GM12878 (cell line): ENCODE measurements at regions not wholly inside any gene's neighbourhood (a gene's known extent, or its start where the extent isn't known, plus 50 kb on each side); places are given as distances from the start of the nearest gene placed in this dataset.

Experiments used
- ATAC-seq: fragments of 200-7000 bp; cut with Tn5 transposase; 3 replicates; pipeline ENCODE4 v1.9.1; 2020; ENCODE audit warnings: mild to moderate bottlenecking, moderate library complexity
- BruUV-seq: library from RNA; stranded (reverse); fragments of 400-500 nt; replicated peaks from 2 replicates; lab custom pipeline; 2021; lab: Mats Ljungman, UMichigan
- CTCF ChIA-PET: fragments of 300-600 bp; sonication (Branson Sonifier 250); formaldehyde crosslinking; extraction: SDS; loops from one replicate; lab custom pipeline; 2021; ENCODE audit warnings: inconsistent platforms; lab: Yijun Ruan, JAX
- POLR2A ChIA-PET: fragments of 350-600 bp; formaldehyde crosslinking; extraction: SDS; loops from one replicate; lab custom pipeline; 2021; ENCODE audit warnings: inconsistent platforms; lab: Charles Lee
- RAD21 ChIA-PET: fragments of 300-600 bp; sonication (Branson Sonifier 250); formaldehyde crosslinking; loops from one replicate; lab custom pipeline; 2023; ENCODE audit warnings: antibody characterized with exemption; ENCODE audit not compliant: unreplicated experiment; lab: Charles Lee
- SMC1A ChIA-PET: fragments of 300-600 bp; sonication (Branson Sonifier 250); formaldehyde crosslinking; loops from one replicate; lab custom pipeline; 2023; ENCODE audit not compliant: unreplicated experiment, uncharacterized antibody; lab: Charles Lee
- DNase-seq: peaks from one replicate; pipeline ENCODE4 v3.0.0-alpha.2; 2011; ENCODE audit warnings: low read depth, low spot score
- FAIRE-seq: peaks from 3 replicates; lab custom pipeline; 2011; peaks lifted over from hg19 to GRCh38; lab: Jason Lieb, UNC
- H2AFZ ChIP-seq: 2 replicates; pipeline ENCODE4 v1.6.0; 2011; ENCODE audit warnings: low read depth, low read length, control low read depth; ENCODE audit not compliant: control insufficient read depth
- H3K27ac ChIP-seq: 2 replicates; pipeline ENCODE4 v1.5.1; 2011; ENCODE audit warnings: control low read depth; ENCODE audit not compliant: control insufficient read depth, insufficient read depth
- H3K27me3 ChIP-seq, 2 experiments: replicated peaks in 1 of 2; 2 replicates each; pipeline versions ENCODE4 v1.6.0 to v1.6.1; 2011; ENCODE audit warnings: low read length in 1 of 2; ENCODE audit not compliant: control insufficient read depth in 2 of 2, insufficient read depth in 2 of 2
- H3K36me3 ChIP-seq, 2 experiments: 2 replicates each; pipeline ENCODE4 v1.5.1; 2011; ENCODE audit warnings: low read length in 1 of 2; ENCODE audit not compliant: control insufficient read depth in 2 of 2, insufficient read depth in 2 of 2
- H3K4me1 ChIP-seq: 2 replicates; pipeline ENCODE4 v1.6.1; 2011; ENCODE audit warnings: mild to moderate bottlenecking, low read length, moderate library complexity, mixed read lengths; ENCODE audit not compliant: control insufficient read depth, insufficient read depth
- H3K4me2 ChIP-seq: 2 replicates; pipeline ENCODE4 v1.6.0; 2011; ENCODE audit warnings: control low read depth; ENCODE audit not compliant: control insufficient read depth, insufficient read depth
- H3K4me3 ChIP-seq: fragments of 200-600 bp; sonication (generic); 2 replicates; pipeline ENCODE4 v1.5.1; 2016
- H3K79me2 ChIP-seq: 2 replicates; pipeline ENCODE4 v1.6.0; 2011; ENCODE audit warnings: low read length; ENCODE audit not compliant: control insufficient read depth, insufficient read depth
- H3K9ac ChIP-seq: 2 replicates; pipeline ENCODE4 v1.8.0; 2011; ENCODE audit warnings: low read length, control low read depth, mixed read lengths; ENCODE audit not compliant: control insufficient read depth, insufficient read depth
- H3K9me3 ChIP-seq: replicated peaks from 3 replicates; pipeline ENCODE4 v1.5.1; 2011; ENCODE audit warnings: mild to moderate bottlenecking, low read length; ENCODE audit not compliant: control insufficient read depth, insufficient read depth
- H4K20me1 ChIP-seq: 2 replicates; pipeline ENCODE4 v1.6.0; 2011; ENCODE audit not compliant: control insufficient read depth, insufficient read depth
- CBX3 ChIP-seq: fragments of 200-600 bp; sonication (generic); IDR thresholded peaks from 2 replicates; pipeline ENCODE4 v1.6.1; 2016; ENCODE audit warnings: low read depth, borderline replicate concordance
- CHD4 ChIP-seq: fragments of 200-600 bp; sonication (generic); IDR thresholded peaks from 2 replicates; pipeline ENCODE4 v1.6.1; 2016; ENCODE audit warnings: mild to moderate bottlenecking
- EP300 ChIP-seq, 2 experiments: fragments of 150-350 bp in 1 of 2; IDR thresholded peaks; 2 replicates each; pipeline ENCODE4 v1.6.1; 2011 to 2012; ENCODE audit warnings: low read depth in 2 of 2, low read length in 2 of 2, borderline replicate concordance in 1 of 2, improper control_type of control experiment in 1 of 2, inconsistent platforms in 1 of 2; ENCODE audit not compliant: control insufficient read depth in 1 of 2
- JUND ChIP-seq: IDR thresholded peaks from 2 replicates; pipeline ENCODE4 v1.6.1; 2012; ENCODE audit warnings: low read depth, mild to moderate bottlenecking, low read length, improper control_type of control experiment, moderate library complexity
- KDM1A ChIP-seq: fragments of 200-600 bp; sonication (generic); IDR thresholded peaks from 2 replicates; pipeline ENCODE4 v1.6.1; 2016; ENCODE audit warnings: borderline replicate concordance
- NFXL1 ChIP-seq: fragments of 450-650 bp; IDR thresholded peaks from 2 replicates; pipeline ENCODE4 v1.6.1; 2017; ENCODE audit warnings: antibody characterized with exemption, mild to moderate bottlenecking, borderline replicate concordance
- NR2C2 ChIP-seq: IDR thresholded peaks from 2 replicates; pipeline ENCODE4 v1.6.1; 2011; ENCODE audit warnings: borderline replicate concordance, low read depth; ENCODE audit not compliant: control insufficient read depth, insufficient read length
- POLR2A ChIP-seq: IDR thresholded peaks from 2 replicates; pipeline ENCODE4 v1.6.1; 2011; ENCODE audit warnings: low read depth, mild to moderate bottlenecking, low read length
- POLR2AphosphoS2 ChIP-seq: IDR thresholded peaks from 2 replicates; pipeline ENCODE4 v1.6.1; 2011; ENCODE audit warnings: low read depth, mild to moderate bottlenecking, low read length, improper control_type of control experiment, moderate library complexity
- RCOR1 ChIP-seq: conservative IDR thresholded peaks from 2 replicates; pipeline ENCODE4 v1.6.1; 2012; ENCODE audit warnings: low read depth, low read length, improper control_type of control experiment
- SIN3A ChIP-seq: IDR thresholded peaks from 2 replicates; pipeline ENCODE4 v1.6.1; 2012; ENCODE audit warnings: low read depth, low read length, improper control_type of control experiment
- SMC3 ChIP-seq: IDR thresholded peaks from 2 replicates; pipeline ENCODE4 v1.6.1; 2011; ENCODE audit warnings: low read length, improper control_type of control experiment, borderline replicate concordance
- TAF1 ChIP-seq: IDR thresholded peaks from 2 replicates; pipeline ENCODE4 v1.6.1; 2011; ENCODE audit warnings: mild to moderate bottlenecking, low read depth, low read length, borderline replicate concordance
- ZBED1 ChIP-seq: IDR thresholded peaks from 2 replicates; pipeline ENCODE4 v1.6.1; 2016; ENCODE audit warnings: borderline replicate concordance
- WGBS: methylation state at CpG from one replicate; pipeline ENCODE4 v1.1.6; 2016; ENCODE audit warnings: low lambda C conversion rate; ENCODE audit not compliant: insufficient replicate concordance, insufficient coverage; ENCODE audit errors: missing lambda C conversion rate; 5-methylcytosine and 5-hydroxymethylcytosine counted together
- in situ Hi-C: fragments of 300-500 bp; cut with MboI; formaldehyde crosslinking; loops from 9 replicates; pipeline ENCODE4 v1.14.3; 2018; ENCODE audit warnings: mixed read lengths
- intact Hi-C: fragments of 100-400 bp; cut with micrococcal nuclease; formaldehyde crosslinking; loops from one replicate; pipeline ENCODE4 v1.14.2; 2022; ENCODE audit not compliant: unreplicated experiment
- TF ChIP-seq, protein P1 (sequence below): fragments of 450-650 bp; IDR thresholded peaks from 2 replicates; pipeline ENCODE4 v1.6.1; 2014; ENCODE audit warnings: mild to moderate bottlenecking
- TF ChIP-seq, protein P2 (sequence below): fragments of 450-650 bp; IDR thresholded peaks from 2 replicates; pipeline ENCODE4 v1.6.1; 2017; ENCODE audit warnings: borderline replicate concordance
- TF ChIP-seq, protein P3 (sequence below): fragments of 450-650 bp; formaldehyde crosslinking; IDR thresholded peaks from 2 replicates; pipeline ENCODE4 v1.4.0; 2020; ENCODE audit warnings: mild to moderate bottlenecking, moderate library complexity
- TF ChIP-seq, protein P4 (sequence below): IDR thresholded peaks from 2 replicates; pipeline ENCODE4 v1.6.1; 2011; ENCODE audit warnings: borderline replicate concordance, low read depth, mild to moderate bottlenecking, moderate library complexity, mixed read lengths, low read length; ENCODE audit not compliant: insufficient read depth; ENCODE audit errors: extremely low read length

DNA sequence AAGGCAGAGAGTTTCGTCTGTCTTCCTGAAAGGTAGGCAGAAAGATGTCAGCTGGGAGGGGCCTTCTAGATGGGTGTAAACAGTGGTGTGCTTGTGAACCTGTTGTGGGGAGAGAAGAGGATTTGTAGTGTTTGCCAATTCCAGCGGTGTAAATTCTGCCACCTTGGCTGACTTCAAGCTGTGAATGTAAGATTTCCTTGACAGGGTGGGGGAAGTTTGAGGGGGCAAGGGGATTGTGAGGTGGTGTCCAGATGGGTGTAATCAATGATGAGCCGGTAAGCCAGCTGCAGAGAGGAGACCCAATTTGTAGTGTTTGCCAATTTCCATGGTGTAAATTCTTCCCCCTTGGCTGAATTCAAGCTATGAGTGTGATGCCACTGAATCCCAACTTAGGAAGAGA, 61.0 kb upstream of the ADGRE5 start:
- FAIRE-seq (no peak), DNase-seq (no peak), ATAC-seq (no peak)
- Histone ChIP-seq H3K4me2 (no peak overlapping the region), H2AFZ (no peak overlapping the region), H4K20me1 (no peaks in the 10 kb centered on the region), H3K36me3 (no peaks in the 10 kb centered on the region), H3K9me3 (no peaks in the 10 kb centered on the region), H3K27ac (no peak overlapping the region), H3K79me2 (no peaks in the 10 kb centered on the region), H3K4me1 (no peaks in the 10 kb centered on the region), H3K9ac (no peak overlapping the region), H3K27me3 (no peaks in the 10 kb centered on the region), H3K4me3 (no peak overlapping the region)
- ChIA-PET SMC1A (interaction anchor here (1.5 to 1.7 kb wide), 2 partner anchors 10 to 28 kb away, joined by 3 to 6 read pairs; no protein-coding TSS in a partner anchor), RAD21 (interaction anchor here (1.4 to 2.8 kb wide), 3 partner anchors 17 to 184 kb away, joined by 4 to 13 read pairs (median 11); partner anchors contain the start of gene ASF1B), CTCF (interaction anchor here (0.9 to 4.3 kb wide), 11 partner anchors 10 to 174 kb away, joined by 3 to 22 read pairs (median 4); no protein-coding TSS in a partner anchor), POLR2A (no interaction called here)
- in situ Hi-C loops (no loop called here), intact Hi-C loops (no loop called here)
- no TSS peak for BruUV-seq
- 15% methylated on average over 3 of the region's 3 CpGs for WGBS
- TF ChIP-seq EP300 (IDR thresholded peaks at IDR 0.05; ENCODE audit: borderline replicate concordance in 1 of 2, control insufficient read depth in 1 of 2, low read depth in 2 of 2, low read length in 2 of 2) (no peak), TAF1 (no peak), KDM1A (no peak), CBX3 (no peak), RCOR1 (no peak), POLR2A (no peak), CHD4 (no peak), POLR2AphosphoS2 (no peak), ZBED1 (no peak), JUND (no peak), SMC3 (no peak), SIN3A (no peak), NR2C2 (no peak), NFXL1 (no peak)
- TF ChIP-seq, protein P1, sequence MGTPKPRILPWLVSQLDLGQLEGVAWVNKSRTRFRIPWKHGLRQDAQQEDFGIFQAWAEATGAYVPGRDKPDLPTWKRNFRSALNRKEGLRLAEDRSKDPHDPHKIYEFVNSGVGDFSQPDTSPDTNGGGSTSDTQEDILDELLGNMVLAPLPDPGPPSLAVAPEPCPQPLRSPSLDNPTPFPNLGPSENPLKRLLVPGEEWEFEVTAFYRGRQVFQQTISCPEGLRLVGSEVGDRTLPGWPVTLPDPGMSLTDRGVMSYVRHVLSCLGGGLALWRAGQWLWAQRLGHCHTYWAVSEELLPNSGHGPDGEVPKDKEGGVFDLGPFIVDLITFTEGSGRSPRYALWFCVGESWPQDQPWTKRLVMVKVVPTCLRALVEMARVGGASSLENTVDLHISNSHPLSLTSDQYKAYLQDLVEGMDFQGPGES, result no peak
- TF ChIP-seq, protein P2, sequence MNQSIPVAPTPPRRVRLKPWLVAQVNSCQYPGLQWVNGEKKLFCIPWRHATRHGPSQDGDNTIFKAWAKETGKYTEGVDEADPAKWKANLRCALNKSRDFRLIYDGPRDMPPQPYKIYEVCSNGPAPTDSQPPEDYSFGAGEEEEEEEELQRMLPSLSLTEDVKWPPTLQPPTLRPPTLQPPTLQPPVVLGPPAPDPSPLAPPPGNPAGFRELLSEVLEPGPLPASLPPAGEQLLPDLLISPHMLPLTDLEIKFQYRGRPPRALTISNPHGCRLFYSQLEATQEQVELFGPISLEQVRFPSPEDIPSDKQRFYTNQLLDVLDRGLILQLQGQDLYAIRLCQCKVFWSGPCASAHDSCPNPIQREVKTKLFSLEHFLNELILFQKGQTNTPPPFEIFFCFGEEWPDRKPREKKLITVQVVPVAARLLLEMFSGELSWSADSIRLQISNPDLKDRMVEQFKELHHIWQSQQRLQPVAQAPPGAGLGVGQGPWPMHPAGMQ, result no peak
- TF ChIP-seq, protein P3, sequence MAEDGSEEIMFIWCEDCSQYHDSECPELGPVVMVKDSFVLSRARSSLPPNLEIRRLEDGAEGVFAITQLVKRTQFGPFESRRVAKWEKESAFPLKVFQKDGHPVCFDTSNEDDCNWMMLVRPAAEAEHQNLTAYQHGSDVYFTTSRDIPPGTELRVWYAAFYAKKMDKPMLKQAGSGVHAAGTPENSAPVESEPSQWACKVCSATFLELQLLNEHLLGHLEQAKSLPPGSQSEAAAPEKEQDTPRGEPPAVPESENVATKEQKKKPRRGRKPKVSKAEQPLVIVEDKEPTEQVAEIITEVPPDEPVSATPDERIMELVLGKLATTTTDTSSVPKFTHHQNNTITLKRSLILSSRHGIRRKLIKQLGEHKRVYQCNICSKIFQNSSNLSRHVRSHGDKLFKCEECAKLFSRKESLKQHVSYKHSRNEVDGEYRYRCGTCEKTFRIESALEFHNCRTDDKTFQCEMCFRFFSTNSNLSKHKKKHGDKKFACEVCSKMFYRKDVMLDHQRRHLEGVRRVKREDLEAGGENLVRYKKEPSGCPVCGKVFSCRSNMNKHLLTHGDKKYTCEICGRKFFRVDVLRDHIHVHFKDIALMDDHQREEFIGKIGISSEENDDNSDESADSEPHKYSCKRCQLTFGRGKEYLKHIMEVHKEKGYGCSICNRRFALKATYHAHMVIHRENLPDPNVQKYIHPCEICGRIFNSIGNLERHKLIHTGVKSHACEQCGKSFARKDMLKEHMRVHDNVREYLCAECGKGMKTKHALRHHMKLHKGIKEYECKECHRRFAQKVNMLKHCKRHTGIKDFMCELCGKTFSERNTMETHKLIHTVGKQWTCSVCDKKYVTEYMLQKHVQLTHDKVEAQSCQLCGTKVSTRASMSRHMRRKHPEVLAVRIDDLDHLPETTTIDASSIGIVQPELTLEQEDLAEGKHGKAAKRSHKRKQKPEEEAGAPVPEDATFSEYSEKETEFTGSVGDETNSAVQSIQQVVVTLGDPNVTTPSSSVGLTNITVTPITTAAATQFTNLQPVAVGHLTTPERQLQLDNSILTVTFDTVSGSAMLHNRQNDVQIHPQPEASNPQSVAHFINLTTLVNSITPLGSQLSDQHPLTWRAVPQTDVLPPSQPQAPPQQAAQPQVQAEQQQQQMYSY (CRISPR knock-in tag), result no peak
- TF ChIP-seq, protein P4, sequence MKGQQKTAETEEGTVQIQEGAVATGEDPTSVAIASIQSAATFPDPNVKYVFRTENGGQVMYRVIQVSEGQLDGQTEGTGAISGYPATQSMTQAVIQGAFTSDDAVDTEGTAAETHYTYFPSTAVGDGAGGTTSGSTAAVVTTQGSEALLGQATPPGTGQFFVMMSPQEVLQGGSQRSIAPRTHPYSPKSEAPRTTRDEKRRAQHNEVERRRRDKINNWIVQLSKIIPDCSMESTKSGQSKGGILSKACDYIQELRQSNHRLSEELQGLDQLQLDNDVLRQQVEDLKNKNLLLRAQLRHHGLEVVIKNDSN, result no peak
